ENCODE measurements at regions not wholly inside any gene's neighbourhood (a gene's known extent, or its start where the extent isn't known, plus 50 kb on each side); places are given as distances from the start of the nearest gene placed in this dataset.

GRCh38 chr20:4578375-4578774 is 107.9 kb upstream of the PRNP start:
- TF ChIP-seq POLR2AphosphoS5 (IDR thresholded peaks at IDR 0.05; ENCODE audit: low read depth, low read length): no peak
- TF ChIP-seq TAF1 (IDR thresholded peaks at IDR 0.05; ENCODE audit: low read depth, low read length): no peak
- no peak for TF ChIP-seq POLR2A (IDR thresholded peaks at IDR 0.05; ENCODE audit: low read depth, low read length)
- no peak for TF ChIP-seq SPI1 (IDR thresholded peaks at IDR 0.05; ENCODE audit: low read depth, low read length)
